ENCODE measurements at regions not wholly inside any gene's neighbourhood (a gene's known extent, or its start where the extent isn't known, plus 50 kb on each side); places are given as distances from the start of the nearest gene placed in this dataset.

DNA sequence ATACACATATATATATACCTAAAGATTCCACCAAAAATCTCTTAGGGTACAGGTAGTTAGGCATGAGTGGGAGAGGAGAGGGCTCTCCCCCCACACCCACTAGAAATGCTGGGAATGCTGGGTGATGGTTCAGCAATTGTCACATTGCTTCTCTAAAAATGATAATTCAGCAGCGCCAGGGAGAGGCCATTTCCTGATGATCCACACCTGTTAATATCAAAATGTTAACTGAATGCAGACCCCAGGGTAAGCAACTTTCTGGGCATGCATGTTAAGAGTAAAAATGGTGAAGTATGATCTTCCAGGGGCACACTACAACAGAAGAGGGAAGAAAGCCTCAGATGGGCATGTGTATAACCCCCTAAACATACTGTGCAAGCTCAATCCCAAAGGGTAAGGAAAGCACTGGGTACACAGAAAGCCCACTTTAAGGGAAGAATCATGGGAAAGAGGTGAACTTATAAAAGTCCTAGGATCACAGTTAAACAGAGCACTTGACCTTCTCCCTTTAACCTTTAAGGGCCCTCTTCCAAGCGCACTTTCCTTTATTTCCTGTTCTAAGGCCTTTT, 67.6 kb upstream of the GNAZ start:
- ATAC-seq (ENCODE audit: insufficient read depth, low read depth) (no peak), DNase-seq (no peak)
- Histone ChIP-seq H3K4me1 (ENCODE audit: insufficient read depth, low read length) (no peaks in the 10 kb centered on the region), H3K9ac (ENCODE audit: low read depth, low read length) (no peak overlapping the region), H3K4me2 (ENCODE audit: insufficient read depth, low read length) (no peak overlapping the region), H3K36me3 (ENCODE audit: insufficient read depth, low read length) (no peaks in the 10 kb centered on the region), H3K27ac (ENCODE audit: low read length) (no peak overlapping the region), H3K79me2 (ENCODE audit: insufficient read depth, low read length) (no peaks in the 10 kb centered on the region), H4K20me1 (ENCODE audit: insufficient read depth, low read length) (no peaks in the 10 kb centered on the region), H3K9me3 (ENCODE audit: insufficient read depth, low read length, severe bottlenecking) (peaks cover 6% of the 10 kb centered on the region), H3K4me3 (ENCODE audit: low read depth in 1 of 2, low read length in 2 of 2) (no peak overlapping the region), H2AFZ (ENCODE audit: low read depth, low read length) (no peak overlapping the region), H3K27me3 (ENCODE audit: insufficient read depth, low read length, poor library complexity) (no peaks in the 10 kb centered on the region)
- no peak for TF ChIP-seq EZH2 (IDR thresholded peaks at IDR 0.05; ENCODE audit: borderline replicate concordance, low read depth, low read length, severe bottlenecking)
- no peak for TF ChIP-seq CTCF (IDR thresholded peaks at IDR 0.05; ENCODE audit: borderline replicate concordance, extremely low read depth, low read length, poor library complexity, severe bottlenecking)

GRCh38 chr22:23007823-23008222, 62.5 kb upstream of the GNAZ start:
- Histone ChIP-seq H3K27ac (ENCODE audit: low read length) (no peak overlapping the region), H2AFZ (ENCODE audit: low read depth, low read length) (no peak overlapping the region), H3K79me2 (ENCODE audit: insufficient read depth, low read length) (no peaks in the 10 kb centered on the region), H3K4me3 (ENCODE audit: low read depth in 1 of 2, low read length in 2 of 2) (no peak overlapping the region), H3K4me1 (ENCODE audit: insufficient read depth, low read length) (no peaks in the 10 kb centered on the region), H3K9me3 (ENCODE audit: insufficient read depth, low read length, severe bottlenecking) (no peaks in the 10 kb centered on the region), H3K9ac (ENCODE audit: low read depth, low read length) (no peak overlapping the region), H3K36me3 (ENCODE audit: insufficient read depth, low read length) (no peaks in the 10 kb centered on the region), H3K27me3 (ENCODE audit: insufficient read depth, low read length, poor library complexity) (no peaks in the 10 kb centered on the region), H4K20me1 (ENCODE audit: insufficient read depth, low read length) (no peaks in the 10 kb centered on the region), H3K4me2 (ENCODE audit: insufficient read depth, low read length) (no peak overlapping the region)
- DNase-seq, result no peak
- ATAC-seq (ENCODE audit: insufficient read depth, low read depth), result no peak
- TF ChIP-seq EZH2 (IDR thresholded peaks at IDR 0.05; ENCODE audit: borderline replicate concordance, low read depth, low read length, severe bottlenecking) (no peak), CTCF (IDR thresholded peaks at IDR 0.05; ENCODE audit: borderline replicate concordance, extremely low read depth, low read length, poor library complexity, severe bottlenecking) (no peak)

GRCh38 chr22:23008896-23009295, 61.4 kb upstream of the GNAZ start:
- Histone ChIP-seq H3K4me3 (ENCODE audit: low read depth in 1 of 2, low read length in 2 of 2) (no peak overlapping the region), H3K9me3 (ENCODE audit: insufficient read depth, low read length, severe bottlenecking) (no peaks in the 10 kb centered on the region), H3K4me1 (ENCODE audit: insufficient read depth, low read length) (no peaks in the 10 kb centered on the region), H3K27ac (ENCODE audit: low read length) (no peak overlapping the region), H3K4me2 (ENCODE audit: insufficient read depth, low read length) (no peak overlapping the region), H3K79me2 (ENCODE audit: insufficient read depth, low read length) (no peaks in the 10 kb centered on the region), H2AFZ (ENCODE audit: low read depth, low read length) (no peak overlapping the region), H3K36me3 (ENCODE audit: insufficient read depth, low read length) (no peaks in the 10 kb centered on the region), H3K27me3 (ENCODE audit: insufficient read depth, low read length, poor library complexity) (no peaks in the 10 kb centered on the region), H3K9ac (ENCODE audit: low read depth, low read length) (no peak overlapping the region), H4K20me1 (ENCODE audit: insufficient read depth, low read length) (no peaks in the 10 kb centered on the region)
- ATAC-seq (ENCODE audit: insufficient read depth, low read depth), result no peak
- no peak for DNase-seq
- no peak for TF ChIP-seq CTCF (IDR thresholded peaks at IDR 0.05; ENCODE audit: borderline replicate concordance, extremely low read depth, low read length, poor library complexity, severe bottlenecking)
- no peak for TF ChIP-seq EZH2 (IDR thresholded peaks at IDR 0.05; ENCODE audit: borderline replicate concordance, low read depth, low read length, severe bottlenecking)

Data from DND-41 (cell line).